Sciatic nerve (tissue), 2 donors: ENCODE measurements at regions not wholly inside any gene's neighbourhood (a gene's known extent, or its start where the extent isn't known, plus 50 kb on each side); places are given as distances from the start of the nearest gene placed in this dataset.

ENCODE experiments used
- ATAC-seq: fragments of 200-7000 bp; cut with Tn5 transposase; one replicate; pipeline ENCODE4 v1.9.1; 2020; ENCODE audit warnings: mild to moderate bottlenecking, moderate library complexity
- DNase-seq: peaks from one replicate; pipeline ENCODE4 v3.0.0-alpha.2; 2020; ENCODE audit warnings: low spot score
- intact Hi-C: fragments of 100-400 bp; cut with DNase I; formaldehyde crosslinking; loops from one replicate; pipeline ENCODE4 v1.14.2; 2022
- donor health status: DM: no; HTN: no; CAD: no.
- donor health status: DM: no; HTN: no; CAD: no.

DNA sequence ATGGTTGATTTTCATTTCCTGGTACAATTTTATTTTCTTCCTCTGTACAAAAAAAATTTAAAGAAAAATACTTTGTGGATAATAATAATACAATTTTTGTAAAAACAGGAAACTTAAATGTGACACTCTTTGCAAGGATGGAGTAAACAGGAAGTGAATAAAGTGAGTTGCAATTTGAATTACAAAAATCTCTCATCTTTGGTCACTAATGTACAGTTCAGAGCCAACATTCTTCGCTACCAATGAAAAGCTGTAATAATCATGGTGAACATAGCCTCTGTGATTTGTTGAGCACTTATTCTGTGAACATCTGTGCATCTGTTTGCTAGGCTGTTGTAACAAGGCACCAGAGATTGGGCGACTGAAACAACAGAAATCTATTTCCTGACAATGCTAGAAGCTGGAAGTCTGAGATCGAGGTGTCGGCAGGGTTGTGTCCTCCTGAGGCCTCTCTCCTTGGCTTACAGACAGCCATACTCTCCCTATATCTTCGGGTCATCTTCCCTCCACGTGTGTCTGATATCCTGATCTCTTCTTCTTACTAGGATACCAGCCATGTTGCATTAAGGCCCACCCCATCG is 295.3 kb upstream of the KLF6 start:
- ATAC-seq (no peak), DNase-seq (no peak)
- intact Hi-C loops = no loop called here

DNA sequence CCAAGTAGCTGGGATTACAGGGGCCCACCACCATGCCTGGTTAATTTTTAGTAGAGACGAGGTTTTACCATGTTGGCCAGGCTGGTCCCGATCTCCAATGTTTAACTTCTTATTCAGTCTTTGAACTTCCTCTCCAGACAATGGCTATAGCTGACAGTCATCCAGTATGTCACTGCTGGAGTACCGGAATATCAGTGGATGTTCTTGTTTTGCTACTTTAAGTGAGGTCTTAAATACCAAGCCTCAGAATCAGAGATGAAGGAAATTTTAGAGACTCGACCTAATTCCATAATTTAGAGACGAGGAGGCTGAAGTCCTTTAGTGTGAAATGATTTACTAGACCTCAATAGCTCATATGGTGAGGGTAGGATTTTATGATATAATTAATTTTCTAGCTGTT is 294.8 kb upstream of the KLF6 start:
- DNase-seq (no peak), ATAC-seq (no peak)
- intact Hi-C loops = no loop called here

DNA sequence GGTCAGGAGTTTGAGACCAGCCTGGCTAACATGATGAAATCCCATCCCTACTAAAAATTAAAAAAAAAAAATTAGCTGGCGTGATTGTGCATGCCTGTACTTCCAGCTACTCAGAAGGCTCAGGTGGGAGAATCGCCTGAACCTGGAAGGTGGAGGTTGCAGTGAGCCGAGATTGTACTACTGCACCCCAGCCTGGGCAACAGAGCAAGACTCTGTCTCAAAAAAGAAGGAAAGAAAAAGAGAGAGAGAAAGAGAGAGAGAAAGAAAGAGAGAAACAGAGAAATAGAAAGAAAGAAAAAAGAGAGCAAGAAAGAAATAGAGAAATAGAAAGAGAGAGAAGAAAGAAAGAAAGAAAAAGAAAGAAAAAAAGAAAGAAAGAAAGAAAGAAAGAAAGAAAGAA is 292.8 kb upstream of the KLF6 start:
- no peak for ATAC-seq
- no peak for DNase-seq
- intact Hi-C loops = no loop called here

GRCh38 chr10:4076983-4077382 is 292.0 kb upstream of the KLF6 start:
- DNase-seq (no peak), ATAC-seq (no peak)
- intact Hi-C loops = no loop called here

GRCh38 chr10:4075443-4075842 is 290.4 kb upstream of the KLF6 start:
- intact Hi-C loops = no loop called here
- no peak for ATAC-seq
- no peak for DNase-seq

- ATAC-seq (peak; percentile 45), DNase-seq (no peak)
- intact Hi-C loops = no loop called here
Observed at GRCh38 chr10:4074545-4075407, 289.8 kb upstream of the KLF6 start.

DNA sequence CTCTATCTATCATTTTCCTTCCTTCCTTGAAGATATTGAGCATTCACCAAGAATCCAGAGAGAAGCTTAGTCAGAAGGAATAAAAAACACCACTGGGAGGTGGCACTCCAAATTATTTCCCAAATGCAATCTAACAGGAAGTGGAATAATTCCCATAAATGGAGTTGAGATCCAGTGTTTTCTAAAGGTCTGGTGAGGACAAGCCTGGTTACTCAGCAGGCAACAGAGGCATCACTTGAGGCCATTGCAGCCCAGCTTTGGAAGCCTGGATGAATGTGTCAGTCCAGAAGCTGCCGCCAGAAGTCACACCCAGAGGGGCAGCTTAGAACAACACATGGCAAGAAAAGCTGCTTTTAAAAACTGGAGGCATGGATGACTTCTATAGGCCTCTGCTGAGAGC is 288.9 kb upstream of the KLF6 start:
- intact Hi-C loops = no loop called here
- peak; percentile 21 for ATAC-seq

GRCh38 chr10:4070921-4071660 is 286.1 kb upstream of the KLF6 start:
- no peak for DNase-seq
- no peak for ATAC-seq
- intact Hi-C loops = no loop called here

More for the DNA sequence above, 288.9 kb upstream of the KLF6 start:
- DNase-seq = no peak

DNA sequence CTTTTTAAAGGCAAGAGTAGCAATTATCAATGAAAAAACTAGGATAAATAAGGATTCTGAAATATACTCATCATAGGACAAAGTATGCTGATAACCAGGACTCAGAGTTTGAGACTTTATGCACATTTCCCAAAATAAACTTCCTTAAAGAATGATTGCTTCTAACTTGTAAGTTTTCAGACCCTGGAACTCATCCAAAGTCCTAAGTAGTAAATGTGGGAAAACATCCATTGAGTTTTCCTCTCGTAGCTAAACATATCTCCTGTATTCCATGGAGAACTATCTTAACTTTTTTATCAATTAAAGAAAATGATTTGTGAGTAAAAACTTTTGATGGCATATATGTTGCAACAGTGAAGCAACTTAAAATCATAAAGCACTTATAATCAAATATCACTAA is 285.2 kb upstream of the KLF6 start:
- intact Hi-C loops = no loop called here
- no peak for DNase-seq
- ATAC-seq = no peak

- intact Hi-C loops = no loop called here
- peak; percentile 18 for ATAC-seq
- no peak for DNase-seq
Observed at GRCh38 chr10:4069491-4069890, 284.5 kb upstream of the KLF6 start.

GRCh38 chr10:4068629-4069028 is 283.6 kb upstream of the KLF6 start:
- intact Hi-C loops = no loop called here
- DNase-seq = no peak
- no peak for ATAC-seq

DNA sequence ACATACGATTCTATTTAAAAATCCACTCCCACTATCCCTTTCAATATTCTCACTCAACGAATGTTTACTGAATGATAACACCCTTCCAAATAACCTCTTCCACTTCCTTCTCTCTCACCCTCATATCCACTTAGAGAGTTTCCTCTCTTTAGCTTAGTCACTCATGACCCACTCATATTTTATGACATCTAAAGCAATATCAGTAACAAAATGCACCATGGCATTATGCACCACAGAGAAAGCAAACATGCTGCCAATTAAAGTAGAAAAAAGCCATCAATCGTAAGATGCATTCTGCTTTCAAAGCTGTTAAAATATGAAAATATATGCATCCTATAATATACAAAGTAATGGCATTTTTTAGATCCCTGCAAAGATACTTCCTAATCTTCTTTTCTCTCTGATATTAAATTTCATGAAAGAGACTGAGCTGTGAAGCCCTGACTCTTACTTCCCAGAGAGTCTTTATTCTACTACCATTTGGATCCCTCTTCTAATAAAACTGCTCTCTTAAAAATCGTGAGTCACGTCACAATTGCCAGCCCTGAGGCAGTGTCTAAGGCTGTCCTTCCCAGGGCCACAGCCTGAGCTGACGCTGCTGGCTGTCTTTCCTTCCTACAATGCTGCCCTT is 283.0 kb upstream of the KLF6 start:
- intact Hi-C loops = no loop called here
- no peak for DNase-seq
- no peak for ATAC-seq

DNA sequence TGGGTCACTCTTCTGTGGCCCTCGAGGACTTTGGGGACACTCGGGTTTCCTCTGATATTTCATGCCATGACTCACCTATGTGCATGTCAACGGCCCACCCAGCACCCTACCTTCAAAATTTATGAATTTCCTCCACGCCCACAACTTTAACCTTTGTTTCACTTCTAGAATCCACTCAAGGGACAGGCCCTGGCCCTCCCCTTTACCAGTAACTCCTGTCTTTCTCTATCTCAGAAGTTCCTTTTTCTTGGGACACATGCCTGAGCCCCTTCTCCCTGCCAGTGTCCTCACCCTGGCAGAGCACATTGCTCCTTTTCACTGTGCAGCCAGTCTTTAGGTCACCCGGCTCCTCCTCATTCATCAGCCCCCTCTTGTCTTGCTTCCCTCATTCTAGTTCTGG is 282.5 kb upstream of the KLF6 start:
- DNase-seq = no peak
- ATAC-seq = peak; percentile 33
- intact Hi-C loops = no loop called here

- intact Hi-C loops = no loop called here
- ATAC-seq (no peak), DNase-seq (no peak)
Observed at GRCh38 chr10:4066581-4067390, 281.8 kb upstream of the KLF6 start.

- intact Hi-C loops = no loop called here
- ATAC-seq (no peak), DNase-seq (no peak)
Observed at GRCh38 chr10:4064489-4064888, 279.5 kb upstream of the KLF6 start.

DNA sequence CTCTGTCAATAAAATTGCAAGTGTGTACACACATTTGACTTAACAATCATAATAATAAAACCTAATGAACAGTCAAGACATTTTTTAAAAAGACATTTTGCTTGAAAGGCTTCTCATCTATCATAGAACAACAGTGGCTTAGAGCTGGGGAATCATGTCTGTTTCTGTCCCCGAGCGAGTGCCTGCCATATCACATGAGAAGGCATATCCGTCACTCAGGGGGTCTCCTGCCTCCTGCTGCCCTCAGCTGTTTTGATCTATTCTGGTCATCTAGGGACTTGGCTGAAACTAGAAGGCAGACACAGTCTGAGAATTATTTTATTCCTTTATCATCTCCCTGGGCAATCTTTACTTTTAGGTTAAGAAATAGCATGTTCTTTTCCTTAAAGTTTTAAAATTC is 278.7 kb upstream of the KLF6 start:
- intact Hi-C loops = no loop called here
- ATAC-seq = no peak
- DNase-seq = no peak

DNA sequence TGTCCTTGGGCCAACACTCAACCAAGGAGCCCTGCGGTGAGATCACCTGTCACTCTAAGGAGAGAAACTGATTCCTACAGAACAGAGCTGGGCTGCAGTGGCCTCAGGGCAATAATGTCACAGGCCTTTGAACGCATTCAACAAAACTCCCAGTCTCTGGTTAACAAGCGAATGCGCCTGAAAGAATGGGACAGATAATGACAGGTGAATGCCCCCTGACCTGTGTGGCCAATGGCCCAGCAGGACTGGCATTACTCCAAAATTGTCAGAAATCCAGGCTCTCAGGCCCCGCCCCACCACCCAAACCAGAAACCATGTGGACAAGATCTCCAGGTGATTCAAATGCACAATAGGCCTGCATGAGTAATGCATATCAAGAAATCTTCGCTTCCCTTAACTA is 277.7 kb upstream of the KLF6 start:
- intact Hi-C loops = no loop called here
- ATAC-seq = no peak
- no peak for DNase-seq

DNA sequence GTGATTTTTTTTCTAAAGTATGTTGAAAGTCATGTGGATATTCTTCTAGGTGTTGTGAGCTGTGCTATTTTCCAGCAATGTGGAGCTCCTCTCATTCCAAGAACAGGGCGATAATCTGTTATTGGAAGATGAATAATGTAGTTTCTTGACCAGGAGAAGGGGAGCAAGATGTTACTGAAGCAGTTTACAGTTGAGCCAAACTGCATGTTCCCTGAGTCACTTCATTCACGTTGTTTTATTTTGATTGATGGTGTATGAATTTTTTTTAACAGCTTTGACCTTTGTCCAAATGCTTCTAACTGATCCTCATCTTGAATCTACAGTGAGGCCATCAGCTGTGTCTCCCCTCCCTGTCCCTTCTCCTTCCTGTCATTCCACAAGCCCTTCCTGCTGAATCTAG is 277.1 kb upstream of the KLF6 start:
- intact Hi-C loops = no loop called here
- ATAC-seq (peak; percentile 58), DNase-seq (no peak)

DNA sequence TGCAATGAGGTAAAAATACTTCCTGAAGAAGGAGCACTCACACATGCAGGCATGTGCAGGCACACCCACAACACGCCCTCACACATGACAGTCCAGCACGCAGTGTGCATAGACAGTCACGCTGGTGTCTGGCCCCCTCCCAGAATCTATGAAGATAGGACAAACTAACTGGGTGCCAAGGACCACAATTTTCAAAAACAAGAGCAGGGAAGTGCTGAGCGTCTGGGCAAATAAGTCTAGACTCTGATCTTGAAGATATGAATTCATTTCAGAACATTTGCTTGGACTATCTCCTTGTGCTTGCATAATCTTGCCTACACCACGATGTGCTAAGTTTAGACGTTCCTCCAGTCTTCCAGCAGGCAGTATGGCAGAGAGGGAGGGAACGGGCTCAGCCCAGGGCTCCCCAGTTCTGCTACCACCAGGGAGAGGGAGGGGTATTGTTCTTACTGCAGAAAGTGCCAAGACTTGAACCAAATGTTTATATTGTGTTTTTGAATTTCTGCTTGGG is 276.5 kb upstream of the KLF6 start:
- no peak for DNase-seq

More for the DNA sequence above, 276.5 kb upstream of the KLF6 start:
- peak; percentile 84 for ATAC-seq
- intact Hi-C loops = no loop called here
